ENCODE measurements at regions not wholly inside any gene's neighbourhood (a gene's known extent, or its start where the extent isn't known, plus 50 kb on each side); places are given as distances from the start of the nearest gene placed in this dataset.

- TF ChIP-seq CTCF (optimal IDR thresholded peaks at IDR 0.05 in 1 of 3, IDR thresholded peaks at IDR 0.05 in 1 of 3, conservative IDR thresholded peaks at IDR 0.05 in 1 of 3; ENCODE audit: extremely low read depth in 1 of 3, insufficient read depth in 2 of 3, low read length in 3 of 3) = no peak
- no peak for TF ChIP-seq EZH2 (IDR thresholded peaks at IDR 0.05; ENCODE audit: low read length)
These were observed 71.4 kb upstream of the SYN3 start for GRCh38 chr22:33129621-33130020.

Data from keratinocyte (primary cell).